GM23338 (cell line): ENCODE measurements at regions not wholly inside any gene's neighbourhood (a gene's known extent, or its start where the extent isn't known, plus 50 kb on each side); places are given as distances from the start of the nearest gene placed in this dataset.

ENCODE experiments used
- ATAC-seq: fragments of 200-7000 bp; cut with Tn5 transposase; 3 replicates; pipeline ENCODE4 v1.9.1; 2020
- DNase-seq: peaks from one replicate; pipeline ENCODE4 v3.0.0-alpha.2; 2015; ENCODE audit warnings: low spot score
- H2AFZ ChIP-seq: fragments of 200-600 bp; sonication (generic); 2 replicates; pipeline ENCODE4 v1.8.0; 2016; ENCODE audit warnings: antibody characterized with exemption, mild to moderate bottlenecking, moderate library complexity
- H3F3A ChIP-seq: fragments of 200-600 bp; sonication (generic); replicated peaks from 2 replicates; pipeline ENCODE4 v1.8.0; 2017; ENCODE audit warnings: antibody characterized with exemption, mixed run types, low read depth
- H3K27ac ChIP-seq: fragments of 200-600 bp; sonication (generic); 2 replicates; pipeline ENCODE4 v1.6.1; 2016; ENCODE audit warnings: low read depth
- H3K27me3 ChIP-seq: fragments of 200-600 bp; sonication (generic); 2 replicates; pipeline ENCODE4 v1.8.0; 2016; ENCODE audit warnings: mild to moderate bottlenecking, mixed run types, moderate library complexity; ENCODE audit not compliant: insufficient read depth
- H3K36me3 ChIP-seq: fragments of 200-600 bp; sonication (generic); 2 replicates; pipeline ENCODE4 v1.8.0; 2016; ENCODE audit warnings: mild to moderate bottlenecking; ENCODE audit not compliant: insufficient read depth
- H3K4me1 ChIP-seq: fragments of 200-600 bp; sonication (generic); 2 replicates; pipeline ENCODE4 v1.8.0; 2016; ENCODE audit warnings: mild to moderate bottlenecking, moderate library complexity; ENCODE audit not compliant: insufficient read depth
- H3K4me2 ChIP-seq: fragments of 200-600 bp; sonication (generic); 2 replicates; pipeline ENCODE4 v1.7.1; 2017; ENCODE audit warnings: mixed run types
- H3K4me3 ChIP-seq: fragments of 200-600 bp; sonication (generic); 2 replicates; pipeline ENCODE4 v1.6.1; 2016; ENCODE audit warnings: mixed run types
- H3K79me2 ChIP-seq: fragments of 200-600 bp; sonication (generic); replicated peaks from 2 replicates; pipeline ENCODE4 v1.8.0; 2017; ENCODE audit warnings: mild to moderate bottlenecking; ENCODE audit not compliant: insufficient read depth
- H3K9me2 ChIP-seq: fragments of 200-600 bp; sonication (generic); 2 replicates; pipeline ENCODE4 v1.8.0; 2017; ENCODE audit not compliant: insufficient read depth
- H4K20me1 ChIP-seq: fragments of 200-600 bp; sonication (generic); replicated peaks from 2 replicates; pipeline ENCODE4 v1.8.0; 2017; ENCODE audit warnings: mild to moderate bottlenecking; ENCODE audit not compliant: insufficient read depth
- H3K27ac Mint-ChIP-seq: 2 replicates; pipeline ENCODE4 v1.8.0; 2020; ENCODE audit warnings: inconsistent platforms, mild to moderate bottlenecking, moderate library complexity, mixed read lengths
- H3K27me3 Mint-ChIP-seq: 3 replicates; pipeline ENCODE4 v1.8.0; 2022; ENCODE audit warnings: low read depth, mild to moderate bottlenecking, moderate library complexity, mixed read lengths, inconsistent platforms; ENCODE audit not compliant: insufficient read depth, poor library complexity
- H3K36me3 Mint-ChIP-seq: 3 replicates; pipeline ENCODE4 v1.8.0; 2021; ENCODE audit warnings: low read depth, mild to moderate bottlenecking, inconsistent platforms, moderate library complexity, mixed read lengths
- H3K4me1 Mint-ChIP-seq: 3 replicates; pipeline ENCODE4 v1.8.0; 2020; ENCODE audit warnings: mild to moderate bottlenecking, inconsistent platforms, mixed read lengths
- H3K4me3 Mint-ChIP-seq: 3 replicates; pipeline ENCODE4 v1.8.0; 2021; ENCODE audit warnings: moderate library complexity, mild to moderate bottlenecking, inconsistent platforms, mixed read lengths
- H3K9me3 Mint-ChIP-seq: 3 replicates; pipeline ENCODE4 v1.8.0; 2020; ENCODE audit warnings: moderate library complexity, mild to moderate bottlenecking, inconsistent platforms, mixed read lengths
- CREB1 ChIP-seq: fragments of 250-450 bp; sonication (Bioruptor Pico); IDR thresholded peaks from 2 replicates; pipeline ENCODE4 v1.5.0; 2020; ENCODE audit warnings: low read depth, mild to moderate bottlenecking, moderate library complexity
- CTCF ChIP-seq, 2 experiments: fragments of 200-600 bp in 1 of 2; sonication (generic) in 1 of 2; conservative IDR thresholded peaks; 2 replicates each; pipeline versions ENCODE4 v1.5.1 to v1.6.1; 2016 to 2017; ENCODE audit warnings: antibody characterized with exemption in 2 of 2, low read depth in 2 of 2, mild to moderate bottlenecking in 2 of 2, moderate library complexity in 1 of 2
- ETS1 ChIP-seq: IDR thresholded peaks from 2 replicates; pipeline ENCODE4 v1.6.1; 2016; ENCODE audit warnings: antibody characterized with exemption
- EZH2 ChIP-seq: fragments of 200-600 bp; sonication (generic); IDR thresholded peaks from one replicate; pipeline ENCODE4 v1.8.0; 2017; ENCODE audit warnings: antibody characterized with exemption, mild to moderate bottlenecking, low read depth; ENCODE audit not compliant: unreplicated experiment
- NANOG ChIP-seq: IDR thresholded peaks from 2 replicates; pipeline ENCODE4 v1.6.1; 2016; ENCODE audit warnings: antibody characterized with exemption, borderline replicate concordance
- REST ChIP-seq: IDR thresholded peaks from one replicate; pipeline ENCODE4 v1.6.1; 2018; ENCODE audit warnings: antibody characterized with exemption; ENCODE audit not compliant: unreplicated experiment
- STAT1 ChIP-seq: IDR thresholded peaks from one replicate; pipeline ENCODE4 v1.6.1; 2016; ENCODE audit warnings: antibody characterized with exemption; ENCODE audit not compliant: unreplicated experiment
- ZNF114 ChIP-seq: fragments of 250-450 bp; sonication (Bioruptor Pico); IDR thresholded peaks from 2 replicates; pipeline ENCODE4 v1.5.0; 2020; ENCODE audit warnings: mild to moderate bottlenecking, moderate library complexity
- ZNF331 ChIP-seq: fragments of 250-450 bp; sonication (Bioruptor Pico); IDR thresholded peaks from 2 replicates; pipeline ENCODE4 v1.5.0; 2020; ENCODE audit warnings: low read depth, mild to moderate bottlenecking, moderate library complexity

- H3K27me3 Mint-ChIP-seq = peaks cover 2% of the 10 kb centered on the region
- Histone ChIP-seq H3K9me2 (peaks cover 10% of the 10 kb centered on the region), H2AFZ (no peak overlapping the region), H3K4me3 (no peak overlapping the region), H3K36me3 (no peaks in the 10 kb centered on the region), H4K20me1 (no peaks in the 10 kb centered on the region), H3K27ac (no peak overlapping the region), H3K27me3 (no peaks in the 10 kb centered on the region), H3K4me1 (peaks cover 7% of the 10 kb centered on the region), H3K4me2 (no peak overlapping the region), H3K79me2 (no peaks in the 10 kb centered on the region), H3F3A (no peaks in the 10 kb centered on the region)
- DNase-seq (no peak), ATAC-seq (no peak)
- peaks cover 6% of the 10 kb centered on the region for H3K4me1 Mint-ChIP-seq
- no peaks in the 10 kb centered on the region for H3K9me3 Mint-ChIP-seq
- TF ChIP-seq ETS1 = no peak
- no peak; a peak in 1 of 4 replicates for TF ChIP-seq CTCF (conservative IDR thresholded peaks at IDR 0.05; ENCODE audit: low read depth in 2 of 2)
- no peak for TF ChIP-seq ZNF114 (CRISPR knock-in tag)
- no peak for TF ChIP-seq ZNF331 (CRISPR knock-in tag)
- no peak for TF ChIP-seq EZH2
- TF ChIP-seq REST = no peak
- no peak for TF ChIP-seq STAT1
- TF ChIP-seq CREB1 (CRISPR knock-in tag) = no peak
- TF ChIP-seq NANOG = no peak
- no peak overlapping the region for H3K27ac Mint-ChIP-seq
- H3K36me3 Mint-ChIP-seq = no peaks in the 10 kb centered on the region
- H3K4me3 Mint-ChIP-seq = no peak overlapping the region
These were observed 254.4 kb upstream of the HS6ST1 start for GRCh38 chr2:128573116-128573515.

GRCh38 chr2:128573531-128573930 is 254.9 kb upstream of the HS6ST1 start:
- H2AFZ ChIP-seq = no peak overlapping the region
- DNase-seq = no peak
- no peaks in the 10 kb centered on the region for H3K79me2 ChIP-seq
- no peaks in the 10 kb centered on the region for H3K9me3 Mint-ChIP-seq
- peaks cover 10% of the 10 kb centered on the region for H3K9me2 ChIP-seq
- no peaks in the 10 kb centered on the region for H4K20me1 ChIP-seq
- H3K36me3 Mint-ChIP-seq = no peaks in the 10 kb centered on the region
- H3K4me1 ChIP-seq = peaks cover 3% of the 10 kb centered on the region
- ATAC-seq = no peak; the same call in 2 of the 3 replicates
- no peaks in the 10 kb centered on the region for H3F3A ChIP-seq
- no peak overlapping the region for H3K4me3 Mint-ChIP-seq
- H3K4me2 ChIP-seq = no peak overlapping the region
- no peak overlapping the region for H3K27ac ChIP-seq
- peaks cover under 1% of the 10 kb centered on the region for H3K27me3 Mint-ChIP-seq
- H3K27me3 ChIP-seq = no peaks in the 10 kb centered on the region
- H3K27ac Mint-ChIP-seq = no peak overlapping the region
- no peaks in the 10 kb centered on the region for H3K36me3 ChIP-seq
- H3K4me1 Mint-ChIP-seq = peaks cover 2% of the 10 kb centered on the region; the same call in 2 of the 3 replicates
- no peak overlapping the region for H3K4me3 ChIP-seq
- TF ChIP-seq REST (no peak), CTCF (conservative IDR thresholded peaks at IDR 0.05; ENCODE audit: low read depth in 2 of 2) (no peak)
